Subcutaneous abdominal adipose tissue (tissue), 5 donors: ENCODE measurements at regions not wholly inside any gene's neighbourhood (a gene's known extent, or its start where the extent isn't known, plus 50 kb on each side); places are given as distances from the start of the nearest gene placed in this dataset.

Experiments used
- H3K27ac ChIP-seq: one replicate; pipeline ENCODE4 v1.7.0; 2013; ENCODE audit warnings: low read depth, mild to moderate bottlenecking, inconsistent platforms, low read length, moderate library complexity
- H3K27me3 ChIP-seq, 5 donors: one replicate each; pipeline ENCODE4 v1.7.0; 2013; ENCODE audit warnings: low read length in 5 of 5, inconsistent platforms in 1 of 5; ENCODE audit not compliant: control insufficient read depth in 5 of 5, insufficient read depth in 4 of 5
- H3K36me3 ChIP-seq, 5 donors: one replicate each; pipeline ENCODE4 v1.7.0; 2013; ENCODE audit warnings: low read length in 5 of 5; ENCODE audit not compliant: control insufficient read depth in 5 of 5, insufficient read depth in 5 of 5
- H3K4me1 ChIP-seq, 5 donors: one replicate each; pipeline ENCODE4 v1.7.0; 2013; ENCODE audit warnings: low read length in 5 of 5, mild to moderate bottlenecking in 3 of 5, moderate library complexity in 1 of 5; ENCODE audit not compliant: control insufficient read depth in 5 of 5, insufficient read depth in 5 of 5
- H3K4me3 ChIP-seq, 5 donors: one replicate each; pipeline ENCODE4 v1.7.0; 2013; ENCODE audit warnings: low read length in 5 of 5, low read depth in 1 of 5
- H3K9ac ChIP-seq, 5 donors: one replicate each; pipeline ENCODE4 v1.7.0; 2013; ENCODE audit warnings: low read length in 5 of 5, mild to moderate bottlenecking in 4 of 5, moderate library complexity in 3 of 5
- H3K9me3 ChIP-seq, 5 donors: one replicate each; pipeline ENCODE4 v1.7.0; 2013; ENCODE audit warnings: low read length in 5 of 5; ENCODE audit not compliant: control insufficient read depth in 5 of 5
- donor health status: healthy.
- donor health status: healthy.
- donor health status: healthy.
- donor health status: healthy.
- donor health status: healthy.

DNA sequence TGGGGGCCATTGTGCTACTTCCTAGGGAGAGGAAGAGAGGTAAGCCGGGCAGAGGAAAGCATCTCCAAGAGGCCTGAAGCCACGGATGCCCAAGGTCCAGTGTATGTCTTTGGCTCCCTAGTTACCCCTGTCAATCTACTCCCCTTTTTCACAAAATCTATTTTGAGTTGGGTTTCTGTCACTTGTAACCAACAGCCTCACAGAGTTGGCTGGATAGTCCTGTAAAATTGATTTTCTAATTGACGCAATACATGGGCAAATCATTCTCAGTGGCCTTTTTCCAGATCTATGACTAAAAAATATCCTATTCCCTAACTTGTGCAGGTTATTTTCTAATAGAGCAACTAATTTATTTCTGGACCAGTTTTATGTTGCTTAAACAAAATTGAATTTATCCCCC, 168.4 kb downstream of the IRS1 start:
- no peak overlapping the region for H3K4me3 ChIP-seq
- no peak overlapping the region for H3K27ac ChIP-seq
- H3K9me3 ChIP-seq: no peaks in the 10 kb centered on the region
- no peaks in the 10 kb centered on the region for H3K36me3 ChIP-seq
- peaks cover 0 to 3% (median 0%) of the 10 kb centered on the region in 5 donors for H3K4me1 ChIP-seq
- no peak overlapping the region for H3K9ac ChIP-seq
- H3K27me3 ChIP-seq: peaks cover 0 to 8% (median 3%) of the 10 kb centered on the region in 5 donors

DNA sequence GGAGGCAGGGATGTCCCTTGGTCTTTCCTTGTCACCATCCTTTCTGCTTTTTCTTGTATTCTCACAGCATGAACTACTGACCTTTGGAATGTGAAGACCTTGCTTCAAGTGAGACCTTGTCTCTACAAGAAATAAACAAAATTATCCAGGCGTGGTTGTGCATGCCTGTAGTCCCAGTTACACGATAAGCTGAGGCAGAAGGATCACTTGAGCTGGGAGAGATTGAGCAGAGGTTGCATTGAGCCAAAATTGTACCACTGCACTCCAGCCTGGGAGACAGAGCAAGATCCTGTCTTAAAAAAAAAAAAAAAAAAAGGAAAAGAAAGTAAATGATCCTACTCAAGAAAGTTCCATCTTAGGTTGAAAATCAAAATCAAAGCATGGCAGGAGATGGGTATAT, 173.7 kb downstream of the IRS1 start:
- Histone ChIP-seq H3K27me3 (peaks cover 0 to 13% (median 3%) of the 10 kb centered on the region in 5 donors), H3K9me3 (no peaks in the 10 kb centered on the region), H3K4me3 (no peak overlapping the region), H3K27ac (no peak overlapping the region), H3K9ac (no peak overlapping the region), H3K36me3 (no peaks in the 10 kb centered on the region), H3K4me1 (no peaks in the 10 kb centered on the region)

DNA sequence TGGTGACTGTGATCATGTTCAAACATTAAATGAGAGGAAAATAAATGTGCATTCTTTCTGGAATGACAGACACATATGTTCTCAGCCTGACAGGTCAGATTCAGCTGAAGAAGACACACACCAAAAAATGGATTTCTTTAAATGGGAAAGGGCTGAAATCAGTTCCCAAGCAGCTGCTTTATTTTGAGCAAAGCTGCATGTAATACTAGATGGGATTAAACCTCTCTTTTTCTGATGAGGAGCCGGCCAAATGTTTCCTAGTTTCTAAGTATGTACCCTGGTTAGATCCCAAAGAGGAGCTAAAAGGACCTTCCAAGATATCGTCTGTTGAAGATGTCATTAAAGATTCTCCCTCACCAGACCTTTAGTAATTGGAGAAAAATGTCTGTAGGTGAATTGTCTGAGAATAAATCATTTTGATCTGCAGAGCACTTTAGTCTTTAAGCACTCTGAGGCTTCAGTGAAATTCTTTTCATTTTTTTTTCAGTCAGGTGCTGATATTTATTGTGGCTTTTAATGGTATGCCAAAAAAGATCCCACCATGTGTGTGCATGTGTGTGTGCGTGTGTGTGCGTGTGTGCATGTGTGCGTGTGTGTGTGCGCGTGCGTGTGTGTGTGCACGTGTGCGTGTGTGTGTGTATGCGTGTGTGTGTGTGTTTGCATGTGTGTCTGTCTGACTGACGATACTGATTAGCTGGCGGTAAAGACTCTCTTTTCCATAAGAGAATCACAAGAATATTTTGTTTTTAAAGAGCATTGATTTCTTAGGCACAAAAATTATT, 175.8 kb downstream of the IRS1 start:
- peaks cover 0 to 16% (median 0%) of the 10 kb centered on the region in 5 donors for H3K27me3 ChIP-seq
- H3K9me3 ChIP-seq: no peaks in the 10 kb centered on the region
- no peak overlapping the region for H3K9ac ChIP-seq
- H3K4me3 ChIP-seq: no peak overlapping the region
- no peak overlapping the region for H3K27ac ChIP-seq
- peaks cover 0 to 2% (median 0%) of the 10 kb centered on the region in 5 donors for H3K4me1 ChIP-seq
- no peaks in the 10 kb centered on the region for H3K36me3 ChIP-seq

DNA sequence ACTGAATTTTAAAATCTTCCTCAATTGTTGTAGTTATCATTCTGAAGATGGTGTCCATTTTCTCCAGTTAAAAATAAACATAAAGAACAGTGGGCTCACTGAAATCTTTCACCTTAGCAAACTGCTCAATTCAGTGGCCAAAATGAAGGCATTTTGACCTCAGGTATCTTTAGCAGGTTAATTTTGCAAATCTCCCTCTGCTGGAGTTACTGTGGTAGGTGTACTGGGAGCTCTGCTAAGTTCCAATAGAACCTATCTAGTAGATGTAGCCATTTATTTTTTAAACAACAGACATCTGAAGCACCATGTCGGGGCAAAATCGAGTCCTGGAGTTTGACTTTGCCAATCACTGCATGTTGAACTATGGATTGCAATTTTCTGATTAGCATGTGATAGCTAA, 177.1 kb downstream of the IRS1 start:
- Histone ChIP-seq H3K9me3 (no peaks in the 10 kb centered on the region), H3K4me3 (no peak overlapping the region), H3K4me1 (peaks cover 0 to 4% (median 0%) of the 10 kb centered on the region in 5 donors), H3K27ac (no peak overlapping the region), H3K9ac (no peak overlapping the region), H3K36me3 (no peaks in the 10 kb centered on the region), H3K27me3 (peaks cover 0 to 16% (median 3%) of the 10 kb centered on the region in 5 donors)

DNA sequence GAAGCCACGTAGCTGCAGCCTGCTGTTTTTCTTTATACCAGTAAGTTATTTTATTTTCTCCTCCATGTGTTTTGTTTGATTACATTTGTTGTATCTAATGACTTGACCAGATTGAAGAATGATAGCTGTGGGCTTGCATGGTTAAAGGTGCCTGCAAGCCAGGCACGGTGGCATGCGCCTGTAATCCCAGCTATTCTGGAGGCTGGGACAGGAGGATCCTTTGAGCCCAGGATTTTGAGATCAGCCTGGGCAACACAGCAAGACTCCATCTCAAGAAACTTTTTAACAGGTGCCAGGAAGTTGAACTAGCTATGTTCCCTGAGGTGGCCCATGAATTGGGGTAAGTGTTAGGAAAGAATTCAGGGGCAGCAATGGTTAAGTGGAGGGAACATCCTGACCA, 179.4 kb downstream of the IRS1 start:
- H3K27ac ChIP-seq: no peak overlapping the region
- peaks cover 0 to 4% (median 0%) of the 10 kb centered on the region in 5 donors for H3K4me1 ChIP-seq
- H3K9ac ChIP-seq: no peak overlapping the region
- peaks cover 0 to 11% (median 0%) of the 10 kb centered on the region in 5 donors for H3K27me3 ChIP-seq
- H3K36me3 ChIP-seq: no peaks in the 10 kb centered on the region
- no peaks in the 10 kb centered on the region for H3K9me3 ChIP-seq
- H3K4me3 ChIP-seq: no peak overlapping the region

DNA sequence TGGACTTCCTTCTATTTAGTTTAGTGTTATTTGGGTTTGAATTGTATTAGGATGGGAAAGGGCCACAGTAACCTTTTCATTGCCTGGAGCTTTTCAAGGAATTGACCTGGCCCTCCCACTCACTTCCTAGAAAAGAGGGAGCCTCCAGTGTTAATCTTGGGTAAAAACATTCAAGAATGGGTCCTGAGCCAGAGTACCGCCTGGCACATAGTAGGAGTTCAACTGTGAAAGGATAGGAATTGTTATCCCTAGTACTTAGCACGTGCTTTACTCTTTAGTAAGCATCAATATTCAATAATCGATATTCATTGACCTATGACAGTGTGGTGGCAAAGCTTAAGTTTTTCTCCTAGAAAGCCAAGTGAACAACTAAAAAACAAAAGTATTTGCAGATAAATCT, 179.9 kb downstream of the IRS1 start:
- H3K27me3 ChIP-seq: peaks cover 0 to 11% (median 0%) of the 10 kb centered on the region in 5 donors
- H3K36me3 ChIP-seq: no peaks in the 10 kb centered on the region
- no peak overlapping the region for H3K27ac ChIP-seq
- no peak overlapping the region for H3K4me3 ChIP-seq
- no peaks in the 10 kb centered on the region for H3K9me3 ChIP-seq
- H3K9ac ChIP-seq: no peak overlapping the region
- H3K4me1 ChIP-seq: peaks cover 0 to 4% (median 0%) of the 10 kb centered on the region in 5 donors

DNA sequence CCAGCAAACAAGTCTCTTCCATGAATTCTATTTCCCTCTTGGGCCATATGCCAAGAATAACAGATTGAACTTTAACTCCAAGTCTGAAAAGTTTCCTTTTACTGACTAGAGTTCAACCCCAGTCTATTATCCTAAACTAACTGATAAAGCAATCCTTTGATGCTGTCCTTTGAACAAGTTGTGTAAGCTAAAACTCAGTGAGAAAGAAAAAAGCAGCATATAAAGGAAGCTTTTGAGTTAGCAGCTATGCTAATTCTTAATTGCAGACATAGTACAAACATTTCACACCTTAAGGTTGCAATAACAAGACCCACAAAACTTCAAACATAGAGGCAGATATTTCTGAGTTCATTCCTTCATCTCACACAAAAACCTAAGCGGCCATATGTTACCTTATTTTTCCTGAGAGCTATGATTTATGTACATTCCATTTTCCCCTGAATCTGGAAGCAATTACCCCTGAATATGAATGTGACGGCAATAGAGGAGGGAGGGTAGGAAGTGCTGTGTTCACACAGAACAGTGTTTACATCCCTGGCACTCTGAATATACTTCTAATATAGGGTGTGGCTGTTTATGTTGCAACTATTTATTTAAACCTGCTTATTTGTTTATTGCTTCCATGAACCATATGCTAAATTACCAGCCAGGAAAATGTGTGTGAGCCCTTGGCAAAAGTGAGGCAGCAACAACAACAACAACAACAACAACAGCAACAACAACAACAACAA, 180.6 kb downstream of the IRS1 start:
- Histone ChIP-seq H3K27me3 (peaks cover 0 to 11% (median 0%) of the 10 kb centered on the region in 5 donors), H3K36me3 (no peaks in the 10 kb centered on the region), H3K4me3 (no peak overlapping the region), H3K9ac (no peak overlapping the region), H3K4me1 (peaks cover 0 to 4% (median 0%) of the 10 kb centered on the region in 5 donors), H3K9me3 (no peaks in the 10 kb centered on the region), H3K27ac (no peak overlapping the region)

DNA sequence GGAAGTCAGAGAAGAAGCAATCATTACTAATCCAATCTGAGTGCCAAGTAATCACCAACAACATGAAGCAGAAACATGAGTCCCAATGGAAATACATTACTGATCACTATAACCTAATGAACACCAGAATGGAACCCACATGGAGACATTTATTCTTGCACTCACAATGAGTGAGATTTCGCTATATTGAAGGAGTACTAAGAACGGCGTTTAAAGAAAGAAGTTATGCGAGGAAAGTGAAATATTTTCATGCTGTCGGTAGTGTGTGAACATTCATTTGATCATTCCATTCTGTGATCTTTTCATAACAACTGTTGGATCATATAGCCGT, 181.1 kb downstream of the IRS1 start:
- Histone ChIP-seq H3K27ac (no peak overlapping the region), H3K4me1 (peaks cover 0 to 4% (median 0%) of the 10 kb centered on the region in 5 donors), H3K4me3 (no peak overlapping the region), H3K36me3 (no peaks in the 10 kb centered on the region), H3K9me3 (no peaks in the 10 kb centered on the region), H3K27me3 (peaks cover 0 to 11% (median 0%) of the 10 kb centered on the region in 5 donors), H3K9ac (no peak overlapping the region)

DNA sequence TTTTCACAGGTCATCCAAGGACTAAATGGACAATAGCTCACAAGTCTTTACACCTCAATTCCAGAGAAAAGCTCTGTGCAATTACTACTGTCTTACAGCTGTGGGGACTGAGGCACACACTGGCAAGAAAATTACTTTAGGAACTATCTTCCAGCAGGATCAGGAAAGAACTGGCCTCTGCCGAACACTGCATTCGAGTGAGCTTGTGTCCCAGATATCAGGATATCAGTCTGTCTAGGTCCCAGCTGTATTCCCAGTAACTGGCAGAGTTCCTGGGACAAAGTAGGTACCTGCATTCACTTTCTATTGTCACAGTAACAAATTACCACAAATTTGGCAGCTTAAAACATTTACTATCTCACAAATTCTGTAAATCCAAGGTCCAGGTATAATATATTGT, 183.7 kb downstream of the IRS1 start:
- Histone ChIP-seq H3K9ac (no peak overlapping the region), H3K27ac (no peak overlapping the region), H3K36me3 (no peaks in the 10 kb centered on the region), H3K27me3 (peaks cover 0 to 6% (median 0%) of the 10 kb centered on the region in 5 donors), H3K9me3 (no peaks in the 10 kb centered on the region), H3K4me3 (no peak overlapping the region), H3K4me1 (peaks cover 0 to 4% (median 0%) of the 10 kb centered on the region in 5 donors)

DNA sequence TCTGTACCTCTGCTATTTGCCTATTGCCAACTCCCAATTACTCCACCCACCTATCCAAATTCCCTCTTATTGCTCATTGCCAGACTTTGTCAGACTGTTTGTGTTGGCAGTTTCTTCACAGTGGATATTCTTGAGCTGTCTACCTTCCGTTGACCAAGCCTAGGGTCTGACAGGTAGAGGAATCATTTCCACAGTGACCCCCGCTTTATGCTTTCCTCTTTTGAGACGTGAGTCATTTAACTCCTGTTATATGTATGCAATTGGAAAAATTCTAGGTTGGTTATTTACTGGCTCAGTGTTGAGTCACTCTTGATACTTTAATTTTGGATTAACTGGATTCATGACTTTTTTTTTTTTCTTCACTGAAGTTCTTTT, 187.7 kb downstream of the IRS1 start:
- Histone ChIP-seq H3K9ac (no peak overlapping the region), H3K27ac (no peak overlapping the region), H3K27me3 (no peaks in the 10 kb centered on the region), H3K4me1 (no peaks in the 10 kb centered on the region), H3K9me3 (no peaks in the 10 kb centered on the region), H3K36me3 (no peaks in the 10 kb centered on the region), H3K4me3 (no peak overlapping the region)
